GM21619 (cell line): ENCODE measurements at regions not wholly inside any gene's neighbourhood (a gene's known extent, or its start where the extent isn't known, plus 50 kb on each side); places are given as distances from the start of the nearest gene placed in this dataset.

Source experiments
- ATAC-seq: cut with Tn5 transposase; IDR thresholded peaks from one replicate; pipeline ENCODE4 v1.9.1; 2021; ENCODE audit not compliant: unreplicated experiment

DNA sequence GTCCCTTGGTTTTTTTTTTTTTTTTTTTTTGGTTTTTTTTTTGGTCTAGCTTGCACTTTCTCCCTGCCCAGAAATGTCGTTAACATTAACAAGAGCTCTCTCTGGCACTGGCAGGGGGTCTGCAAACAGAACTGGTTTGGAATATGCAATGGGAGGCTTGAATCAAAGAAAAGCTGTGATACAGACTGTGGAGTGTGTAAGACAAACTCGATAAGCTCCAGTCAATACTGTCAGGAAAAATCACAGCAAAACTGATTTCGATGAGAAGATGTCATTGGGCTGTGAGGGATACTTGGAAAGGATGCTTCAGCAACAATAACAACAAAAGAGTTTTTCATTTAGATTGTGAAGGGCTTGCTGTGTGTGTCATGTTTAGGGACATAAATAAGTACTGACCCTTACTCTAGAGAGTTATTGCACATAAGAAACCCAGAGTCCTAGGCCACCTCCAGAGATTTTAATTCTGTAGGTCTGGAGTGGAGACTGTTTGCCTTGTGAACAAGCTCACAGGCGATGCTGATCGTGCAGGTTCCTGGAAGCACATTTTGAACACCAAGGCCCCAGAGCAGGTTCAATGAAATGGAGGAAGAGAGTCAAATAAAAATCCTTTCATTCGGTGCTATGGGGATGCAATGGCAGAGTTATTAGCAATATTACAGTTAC is 470.7 kb upstream of the RBFOX1 start:
- no peak for ATAC-seq

DNA sequence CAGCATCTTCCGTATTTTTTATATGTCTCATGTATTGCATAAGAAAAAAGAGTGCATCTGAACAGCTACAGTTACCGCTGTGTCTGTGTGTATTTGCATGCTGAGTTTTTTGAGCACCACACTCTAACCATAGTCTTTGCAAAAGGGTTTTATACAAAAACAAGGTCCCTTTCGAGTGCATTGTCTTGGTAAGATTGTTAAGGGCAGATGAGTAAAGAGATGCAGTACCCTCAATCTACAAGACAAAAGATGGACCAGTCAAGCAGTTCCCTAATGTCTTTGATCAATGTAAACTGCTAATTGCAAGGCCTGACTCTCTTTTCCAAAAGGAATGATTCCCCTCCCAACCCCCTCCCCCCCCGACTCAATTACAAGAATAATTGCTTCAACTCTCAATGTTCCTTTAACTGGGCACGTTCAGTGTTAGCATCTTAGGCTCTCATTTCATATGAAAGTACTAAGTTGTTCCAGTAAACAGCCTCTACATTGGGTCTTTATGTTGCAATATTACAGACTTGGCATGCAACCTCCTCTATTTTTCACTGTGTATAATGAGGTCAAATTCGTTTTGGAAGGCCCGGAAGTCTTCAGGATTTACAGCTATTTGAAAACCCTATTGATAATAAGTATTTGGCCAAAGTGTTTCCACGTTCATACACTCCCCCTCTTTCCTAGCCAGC is 471.4 kb upstream of the RBFOX1 start:
- no peak for ATAC-seq

GRCh38 chr16:6857575-6857974 is 475.1 kb upstream of the RBFOX1 start:
- no peak for ATAC-seq

GRCh38 chr16:6856578-6856977 is 476.1 kb upstream of the RBFOX1 start:
- ATAC-seq, result no peak

DNA sequence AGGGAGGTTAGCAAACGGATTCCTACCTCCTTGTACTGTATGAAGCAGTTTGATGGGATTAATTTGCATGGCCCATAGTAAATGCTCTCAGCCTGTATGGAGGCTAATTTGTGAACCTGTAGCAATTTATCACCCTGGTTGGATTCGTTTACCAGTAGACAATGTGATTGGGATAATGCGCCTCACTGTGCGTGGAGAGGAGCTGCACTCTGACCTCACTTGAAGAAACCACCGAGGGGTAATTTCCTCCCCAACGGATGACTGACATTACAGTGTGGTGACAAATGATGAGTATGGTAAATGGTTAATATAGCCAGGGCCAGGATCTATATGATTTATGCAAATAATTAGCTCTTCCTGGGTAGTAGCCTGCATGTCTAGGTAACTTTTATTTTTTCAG is 479.1 kb upstream of the RBFOX1 start:
- no peak for ATAC-seq

GRCh38 chr16:6852643-6853225 is 479.9 kb upstream of the RBFOX1 start:
- ATAC-seq, result no peak

- no peak for ATAC-seq
Observed at GRCh38 chr16:6846452-6846851, 486.2 kb upstream of the RBFOX1 start.

DNA sequence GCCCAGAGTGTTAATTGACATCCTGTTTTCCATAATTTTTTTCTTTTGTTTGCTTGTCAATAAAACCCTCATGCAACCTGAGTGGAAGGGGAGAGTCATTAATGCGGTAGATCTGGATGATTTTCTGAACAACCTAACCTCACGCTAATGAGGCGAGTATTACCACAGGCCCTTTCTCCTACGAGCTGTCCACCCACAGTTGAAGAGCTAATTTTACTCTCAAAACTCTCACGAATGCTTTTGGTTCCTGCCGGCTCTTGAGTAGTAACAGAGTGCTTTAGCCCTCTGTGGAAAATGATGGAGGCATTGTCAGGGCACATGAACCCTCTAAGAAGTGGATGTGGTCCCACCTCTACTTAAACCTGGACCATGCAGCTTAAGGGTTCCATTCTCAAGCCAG is 491.3 kb upstream of the RBFOX1 start:
- ATAC-seq, result no peak

GRCh38 chr16:6837722-6838121 is 494.9 kb upstream of the RBFOX1 start:
- ATAC-seq, result no peak

DNA sequence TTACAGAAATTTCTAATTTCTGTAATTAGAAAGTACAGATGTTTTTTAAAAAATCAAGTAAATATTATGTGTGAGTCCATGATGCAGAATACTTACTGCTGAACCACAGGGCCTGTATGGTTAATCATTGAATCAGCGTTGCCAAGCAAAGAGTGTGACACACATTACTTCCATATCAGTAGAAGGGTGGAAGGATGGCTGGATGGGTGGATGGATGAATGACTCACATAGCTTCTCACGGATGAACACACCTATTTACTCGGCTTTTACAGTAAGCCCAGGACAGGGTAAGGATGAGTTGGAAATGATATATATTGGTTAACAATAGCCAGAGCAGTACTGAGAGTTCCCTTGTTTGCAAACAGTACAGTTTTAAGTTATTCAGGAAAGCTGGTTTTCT is 495.9 kb upstream of the RBFOX1 start:
- ATAC-seq, result no peak

DNA sequence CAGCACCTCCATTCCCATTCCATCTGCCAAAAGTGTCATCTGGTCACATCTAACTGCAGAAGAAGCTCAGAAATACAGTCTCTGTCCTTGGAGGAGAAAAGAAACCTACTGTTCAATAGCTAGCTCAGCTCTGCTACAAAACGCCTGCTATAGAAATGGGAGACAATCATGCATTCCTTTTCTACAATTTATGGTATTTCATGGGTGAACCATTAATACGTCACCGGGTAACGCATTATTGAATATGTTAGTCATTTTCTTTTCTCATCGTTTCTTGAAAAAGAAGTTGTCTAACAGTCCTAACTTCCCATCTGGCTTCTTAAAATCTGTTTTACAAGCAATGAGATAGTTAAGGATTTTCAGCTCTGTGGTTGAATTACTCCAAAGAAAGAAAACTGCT is 496.7 kb upstream of the RBFOX1 start:
- ATAC-seq, result no peak

GRCh38 chr16:6835516-6835915 is 497.1 kb upstream of the RBFOX1 start:
- no peak for ATAC-seq

DNA sequence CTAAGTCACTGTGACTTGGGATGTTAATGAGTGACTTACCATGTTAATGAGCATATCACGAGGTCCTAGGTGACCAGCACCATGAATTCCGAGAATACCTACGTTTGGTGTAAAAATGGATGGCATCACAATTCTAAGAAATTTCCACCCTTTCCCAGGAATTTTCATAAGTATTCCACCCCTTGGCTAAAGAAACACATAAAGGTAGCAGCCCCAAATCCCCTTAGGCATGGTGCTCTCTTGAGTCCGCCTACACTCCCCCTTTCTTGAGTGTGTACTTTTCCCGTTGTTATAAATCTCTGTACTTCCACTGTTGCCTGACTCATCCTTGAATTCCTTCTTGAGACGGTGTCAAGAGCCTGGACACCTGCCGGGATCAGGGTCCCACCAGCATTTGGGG is 504.0 kb upstream of the RBFOX1 start:
- ATAC-seq, result no peak

- no peak for ATAC-seq
Observed at GRCh38 chr16:6827931-6828330, 504.7 kb upstream of the RBFOX1 start.

GRCh38 chr16:6827267-6827666 is 505.4 kb upstream of the RBFOX1 start:
- no peak for ATAC-seq

- no peak for ATAC-seq
Observed at GRCh38 chr16:6822041-6822440, 510.6 kb upstream of the RBFOX1 start.

DNA sequence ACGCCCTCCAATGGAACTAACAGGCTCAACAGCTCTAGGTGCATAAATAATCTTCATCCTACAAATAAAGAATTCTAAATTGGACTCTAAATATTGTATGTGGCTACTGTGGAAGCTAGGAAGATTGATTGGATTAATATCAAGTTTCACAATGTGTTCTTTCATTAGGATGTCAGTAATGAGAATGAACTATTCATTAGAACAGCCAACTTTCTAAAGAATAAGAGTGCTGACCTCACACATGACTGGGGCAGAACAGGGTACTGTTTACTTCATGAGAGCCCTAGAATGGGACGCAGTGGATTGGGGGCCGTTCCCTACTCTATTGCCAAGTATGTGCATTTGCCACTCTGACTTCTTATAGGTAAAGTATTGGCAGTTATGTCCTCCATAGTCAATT is 528.2 kb upstream of the RBFOX1 start:
- no peak for ATAC-seq

DNA sequence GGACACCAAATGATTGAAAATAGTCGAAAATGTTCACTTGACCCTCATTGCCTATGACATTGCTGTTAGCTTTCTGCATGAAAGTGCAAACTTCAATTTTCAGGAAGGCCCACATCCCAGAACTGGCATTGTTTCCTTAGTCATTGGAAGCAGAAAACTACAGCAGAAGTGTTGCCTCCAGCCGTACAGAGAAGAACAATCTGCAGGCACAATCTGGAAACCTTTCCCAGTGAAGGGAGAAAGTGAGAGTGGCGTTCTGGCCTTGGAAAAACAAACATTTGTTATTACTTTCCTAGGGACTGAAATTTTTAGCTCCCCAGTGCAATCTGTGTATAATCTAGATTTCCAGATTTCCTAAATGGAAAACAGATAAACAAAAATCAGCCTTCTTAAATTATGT is 529.5 kb upstream of the RBFOX1 start:
- ATAC-seq, result no peak

DNA sequence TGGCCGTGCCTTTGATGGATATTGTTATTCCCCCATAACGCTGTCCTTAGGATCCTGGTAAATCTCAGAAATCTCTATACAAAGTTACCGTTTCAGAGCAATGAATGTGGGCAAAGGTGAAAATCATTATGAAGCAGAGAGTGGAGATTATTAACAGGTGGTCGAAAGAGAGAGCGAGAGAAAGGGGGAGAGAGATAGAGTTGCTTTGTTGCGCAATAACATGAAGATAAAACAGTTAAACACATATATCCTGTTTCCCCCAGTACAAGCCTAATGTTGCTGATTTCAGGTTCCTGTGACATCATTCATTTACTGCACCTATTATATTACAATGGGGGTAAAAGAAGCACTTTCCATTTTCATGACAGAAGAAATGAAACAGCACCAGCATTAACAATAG is 535.4 kb upstream of the RBFOX1 start:
- ATAC-seq, result no peak

- no peak for ATAC-seq
Observed at GRCh38 chr16:6777624-6778023, 555.0 kb upstream of the RBFOX1 start.

GRCh38 chr16:6775712-6776111 is 556.9 kb upstream of the RBFOX1 start:
- ATAC-seq, result no peak

DNA sequence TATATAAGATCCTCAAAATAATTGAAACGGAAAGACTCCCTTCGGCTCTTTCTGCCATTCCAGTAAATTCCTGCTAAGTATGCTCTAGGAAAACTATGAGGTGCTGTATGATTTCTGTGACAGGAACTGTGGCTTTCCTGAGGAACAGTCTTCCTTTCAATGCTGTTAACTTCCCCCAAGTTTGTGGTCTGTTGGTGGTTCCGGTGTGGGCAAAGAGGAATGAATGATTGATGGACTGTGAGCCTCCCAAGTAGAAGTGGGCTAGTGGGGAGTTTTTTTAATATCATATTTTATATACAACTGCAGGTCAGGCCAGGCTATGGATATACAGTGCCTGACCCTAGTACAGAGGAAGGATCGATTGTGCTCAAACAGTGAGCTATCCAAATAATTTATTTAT is 560.7 kb upstream of the RBFOX1 start:
- ATAC-seq, result no peak

DNA sequence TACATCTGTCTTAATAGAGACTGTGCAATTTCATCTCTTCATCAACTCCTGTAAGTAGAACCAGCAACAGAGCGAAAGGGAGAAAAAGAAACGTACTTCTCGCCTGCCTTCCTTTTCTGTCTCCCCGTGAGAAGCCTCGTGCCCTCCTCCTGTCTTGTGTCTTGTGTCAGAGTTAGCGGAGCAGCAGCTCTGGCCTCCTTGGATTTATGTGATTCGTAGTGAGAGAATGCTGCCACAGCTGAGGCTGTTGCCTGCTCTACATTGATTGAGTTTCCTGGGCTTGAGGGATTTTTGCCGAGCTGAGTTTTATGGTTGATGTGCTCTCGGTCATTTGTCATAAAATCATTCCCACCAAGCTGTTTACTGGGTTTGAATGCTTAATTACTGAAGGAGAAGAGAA is 579.1 kb upstream of the RBFOX1 start:
- no peak for ATAC-seq
